Urinary bladder (tissue), 3 donors: ENCODE measurements at regions not wholly inside any gene's neighbourhood (a gene's known extent, or its start where the extent isn't known, plus 50 kb on each side); places are given as distances from the start of the nearest gene placed in this dataset.

Source experiments
- DNase-seq: peaks from one replicate; pipeline ENCODE4 v3.0.0-alpha.2; 2015; ENCODE audit errors: extremely low spot score
- H3K27ac ChIP-seq: one replicate; pipeline ENCODE4 v1.5.1; 2013; ENCODE audit warnings: low read depth, mild to moderate bottlenecking, moderate library complexity
- H3K36me3 ChIP-seq: one replicate; pipeline ENCODE4 v1.6.1; 2013; ENCODE audit warnings: mild to moderate bottlenecking, moderate library complexity; ENCODE audit not compliant: insufficient read depth
- H3K4me1 ChIP-seq: one replicate; pipeline ENCODE4 v1.6.1; 2013; ENCODE audit warnings: mild to moderate bottlenecking, moderate library complexity; ENCODE audit not compliant: insufficient read depth
- H3K4me3 ChIP-seq: one replicate; pipeline ENCODE4 v1.5.1; 2013; ENCODE audit warnings: low read depth, low read length
- WGBS: extraction: QIAGEN DNeasy Blood & Tissue Kit; methylation state at CpG from one replicate; pipeline ENCODE4 v1.1.7; 2013; 5-methylcytosine and 5-hydroxymethylcytosine counted together
- donor health status: healthy with polysubstance abuse.
- donor health status: healthy.

DNA sequence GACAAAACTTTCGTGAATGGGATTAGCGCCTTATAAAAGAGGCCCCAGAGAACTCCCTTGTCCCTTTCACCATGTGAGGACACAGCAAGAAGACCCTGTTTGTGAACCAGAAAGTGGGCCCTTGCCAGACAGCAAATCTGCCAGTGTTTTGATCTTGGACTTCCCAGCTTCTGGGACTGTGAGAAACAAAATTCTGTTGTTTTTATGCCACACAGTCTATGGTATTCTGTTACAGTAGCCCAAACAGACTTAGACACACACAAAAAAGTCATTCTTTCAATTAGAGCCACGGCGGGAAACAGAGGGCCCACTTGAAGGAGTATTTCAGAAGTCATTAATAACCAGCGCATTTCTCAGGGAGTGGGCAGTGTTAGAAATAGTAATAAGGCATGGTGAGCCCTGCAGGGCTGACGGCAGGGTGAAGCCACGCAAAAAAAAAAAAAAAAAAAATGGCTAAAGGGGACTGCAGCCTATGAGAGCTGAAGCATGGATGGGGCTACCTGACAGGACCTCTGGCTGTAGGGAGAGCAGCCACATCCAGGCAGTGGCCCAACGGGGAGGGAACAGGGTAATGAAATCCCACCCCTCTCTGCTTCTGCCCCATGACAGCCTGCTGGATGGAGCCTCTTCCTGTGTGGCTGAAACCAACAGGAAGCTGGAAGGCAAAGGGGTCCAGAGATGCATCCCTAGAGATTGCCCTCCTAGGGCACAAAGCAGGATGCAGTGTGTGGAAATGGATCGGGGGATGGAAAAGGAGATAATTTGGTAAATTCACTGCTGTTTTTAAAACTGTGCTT, 189.3 kb downstream of the KCNS3 start:
- H3K36me3 ChIP-seq: no peaks in the 10 kb centered on the region
- no peak for DNase-seq
- no peaks in the 10 kb centered on the region for H3K4me1 ChIP-seq
- H3K4me3 ChIP-seq: no peak overlapping the region
- H3K27ac ChIP-seq: no peak overlapping the region
- WGBS: 77% methylated on average over 9 of the region's 9 CpGs

DNA sequence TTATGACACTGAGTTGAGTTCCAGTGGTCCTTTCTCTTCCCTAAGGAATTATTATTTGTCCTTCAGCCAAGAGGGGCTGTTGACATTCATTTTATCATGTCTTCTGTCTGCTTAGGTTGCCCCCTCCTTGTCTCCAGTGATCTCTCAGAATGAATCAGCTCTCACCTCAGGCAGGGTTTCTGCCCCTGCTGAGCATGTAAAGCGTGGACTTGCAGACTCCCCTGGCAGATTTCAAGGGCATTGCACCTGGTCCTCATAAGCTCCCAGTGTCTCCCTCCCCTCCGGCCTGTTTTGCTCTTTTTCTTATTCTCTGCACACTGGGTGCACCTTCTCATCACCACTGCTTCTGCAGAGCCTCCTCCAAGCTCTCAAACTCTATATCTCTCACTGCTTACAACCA, 188.4 kb downstream of the KCNS3 start:
- Histone ChIP-seq H3K27ac (no peak overlapping the region), H3K36me3 (no peaks in the 10 kb centered on the region), H3K4me3 (no peak overlapping the region), H3K4me1 (no peaks in the 10 kb centered on the region)
- no peak for DNase-seq
- WGBS: 91% methylated on average over 2 of the region's 2 CpGs

DNA sequence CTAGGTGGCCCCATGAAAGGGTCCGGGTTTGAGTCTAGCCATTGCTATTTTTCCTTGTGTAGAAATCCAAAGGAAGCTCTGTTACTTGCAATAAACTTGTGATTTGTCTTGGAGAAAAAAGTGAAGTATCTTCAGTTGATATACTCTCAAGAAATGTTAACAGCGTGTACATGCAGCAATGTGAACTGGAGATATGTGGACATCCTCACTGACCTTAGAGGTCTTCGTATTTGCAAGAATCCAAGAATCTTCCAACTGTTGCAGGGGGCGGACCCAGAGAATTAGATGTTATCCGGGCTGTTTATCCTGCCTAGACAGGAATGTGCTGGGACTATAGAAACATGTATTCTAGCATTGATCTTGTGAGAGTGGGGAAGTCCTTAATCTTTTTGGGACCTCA, 187.6 kb downstream of the KCNS3 start:
- no peak for DNase-seq
- Histone ChIP-seq H3K4me1 (no peaks in the 10 kb centered on the region), H3K4me3 (no peak overlapping the region), H3K27ac (no peak overlapping the region), H3K36me3 (no peaks in the 10 kb centered on the region)
- 58% methylated on average over 5 of the region's 5 CpGs for WGBS

DNA sequence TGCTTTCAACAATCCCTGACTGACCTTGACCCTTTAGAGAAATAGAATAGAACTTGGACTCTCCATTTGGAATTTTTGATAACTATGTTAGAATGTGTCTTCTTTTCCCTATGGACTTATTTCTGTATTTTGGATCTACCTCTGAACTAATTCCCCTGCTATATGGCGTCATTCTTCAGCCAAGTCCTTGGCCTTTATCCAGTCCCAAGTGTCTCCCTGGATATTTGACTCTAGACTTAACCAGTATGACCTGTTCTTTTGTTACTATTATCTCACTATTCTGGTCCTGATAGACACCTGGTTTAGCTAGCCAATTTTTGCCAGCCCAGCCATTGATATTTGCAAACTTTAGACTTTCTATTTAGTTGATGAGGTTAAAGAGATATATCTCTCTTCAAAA, 186.8 kb downstream of the KCNS3 start:
- no peaks in the 10 kb centered on the region for H3K36me3 ChIP-seq
- 42% methylated on average over 1 of the region's 1 CpG for WGBS
- no peak for DNase-seq
- no peaks in the 10 kb centered on the region for H3K4me1 ChIP-seq
- no peak overlapping the region for H3K27ac ChIP-seq
- no peak overlapping the region for H3K4me3 ChIP-seq

DNA sequence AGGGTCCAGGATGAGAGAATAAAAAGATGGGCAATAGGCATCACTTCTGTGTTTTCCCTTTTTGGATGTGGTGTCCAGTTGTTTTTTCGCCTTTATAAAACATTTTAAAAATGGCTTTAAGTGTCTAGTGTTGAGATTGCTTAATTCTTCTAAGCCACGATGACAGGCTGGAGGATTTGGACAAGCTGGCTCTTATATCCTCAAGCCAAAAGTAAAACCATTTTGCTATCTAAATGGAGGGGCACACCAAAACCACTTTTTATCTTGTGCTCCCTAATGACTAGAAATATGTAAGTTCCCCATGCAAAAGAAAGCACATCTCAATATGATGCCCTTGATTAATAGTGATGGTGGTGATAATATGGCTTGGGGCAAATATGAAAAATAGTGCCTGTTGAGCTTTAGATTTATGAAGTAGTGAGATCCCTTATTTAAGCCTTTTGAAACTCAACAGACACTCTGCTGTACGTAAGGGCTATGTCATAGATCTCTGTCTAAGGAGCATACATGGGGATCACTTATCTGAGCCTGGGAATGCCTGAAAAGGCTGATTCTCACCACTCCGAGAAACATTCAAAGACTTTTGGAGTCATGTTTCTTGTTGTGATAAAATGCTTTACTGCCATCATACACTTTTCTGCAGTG, 185.5 kb downstream of the KCNS3 start:
- Histone ChIP-seq H3K4me1 (no peaks in the 10 kb centered on the region), H3K36me3 (no peaks in the 10 kb centered on the region), H3K27ac (no peak overlapping the region), H3K4me3 (no peak overlapping the region)
- WGBS: 34% methylated on average over 4 of the region's 4 CpGs
- no peak for DNase-seq

DNA sequence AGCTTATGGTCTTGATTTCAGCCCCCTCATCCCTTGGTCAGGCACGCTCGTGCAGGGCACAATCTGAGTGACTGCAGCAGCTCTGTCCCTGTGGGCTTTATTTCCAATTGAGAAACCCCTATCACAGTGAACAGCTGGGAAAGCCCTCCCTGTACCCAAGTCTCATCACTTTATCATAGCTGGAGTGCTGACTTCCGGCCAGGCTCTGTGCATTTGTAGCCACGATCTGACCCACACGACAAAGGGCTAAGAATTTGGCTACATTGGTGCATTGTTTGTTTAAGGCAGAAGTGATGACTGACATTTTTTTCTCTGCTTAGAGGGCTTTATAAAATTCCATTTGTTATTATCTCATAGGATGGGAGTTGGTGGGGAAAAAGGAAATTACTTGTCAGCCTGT, 184.4 kb downstream of the KCNS3 start:
- Histone ChIP-seq H3K36me3 (no peaks in the 10 kb centered on the region), H3K4me1 (no peaks in the 10 kb centered on the region), H3K27ac (no peak overlapping the region), H3K4me3 (no peak overlapping the region)
- 51% methylated on average over 5 of the region's 5 CpGs for WGBS
- no peak for DNase-seq

DNA sequence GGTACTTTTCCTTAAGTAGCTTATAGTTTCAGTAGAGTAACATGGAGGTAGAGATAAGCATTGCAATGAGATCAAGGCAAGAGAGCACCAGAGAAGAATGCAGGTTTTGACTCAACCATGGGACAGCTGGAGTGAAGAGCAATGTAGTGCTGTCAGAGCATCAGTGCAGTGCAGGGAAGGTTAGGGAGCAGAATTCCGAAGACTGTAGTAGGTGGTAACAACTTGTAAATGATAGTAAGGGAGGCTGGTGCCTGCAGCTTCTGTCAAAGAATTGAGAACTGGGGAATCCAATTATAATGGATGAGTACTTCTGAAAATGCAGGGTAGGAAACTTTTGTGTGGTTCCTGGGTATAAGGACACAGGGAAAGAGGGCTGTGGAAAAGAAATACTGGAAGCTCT, 183.2 kb downstream of the KCNS3 start:
- Histone ChIP-seq H3K27ac (no peak overlapping the region), H3K4me1 (no peaks in the 10 kb centered on the region), H3K4me3 (no peak overlapping the region), H3K36me3 (no peaks in the 10 kb centered on the region)
- DNase-seq: no peak
- 89% methylated on average over 1 of the region's 1 CpG for WGBS

DNA sequence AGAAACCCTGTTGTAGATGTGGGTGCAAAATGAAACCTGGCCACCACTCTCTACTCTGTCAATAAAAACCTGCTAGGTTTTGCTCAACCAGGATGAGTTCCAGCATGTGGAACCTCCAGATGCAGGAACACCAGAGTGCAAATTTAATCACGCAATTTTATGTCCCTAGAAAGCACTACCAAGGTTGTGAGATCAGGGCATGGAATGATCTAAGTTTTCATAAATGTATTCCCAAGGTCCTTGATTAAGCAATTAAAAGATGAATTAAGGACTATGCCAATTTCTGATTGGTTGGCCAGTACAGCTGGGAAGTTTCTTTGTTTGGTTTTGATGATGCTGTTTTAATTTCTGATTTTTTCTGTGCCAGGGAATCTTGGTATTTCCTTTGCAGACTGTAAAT, 179.2 kb downstream of the KCNS3 start:
- H3K4me1 ChIP-seq: no peaks in the 10 kb centered on the region
- DNase-seq: no peak
- no peak overlapping the region for H3K4me3 ChIP-seq
- WGBS: 85% methylated on average over 1 of the region's 1 CpG
- no peak overlapping the region for H3K27ac ChIP-seq
- H3K36me3 ChIP-seq: no peaks in the 10 kb centered on the region

DNA sequence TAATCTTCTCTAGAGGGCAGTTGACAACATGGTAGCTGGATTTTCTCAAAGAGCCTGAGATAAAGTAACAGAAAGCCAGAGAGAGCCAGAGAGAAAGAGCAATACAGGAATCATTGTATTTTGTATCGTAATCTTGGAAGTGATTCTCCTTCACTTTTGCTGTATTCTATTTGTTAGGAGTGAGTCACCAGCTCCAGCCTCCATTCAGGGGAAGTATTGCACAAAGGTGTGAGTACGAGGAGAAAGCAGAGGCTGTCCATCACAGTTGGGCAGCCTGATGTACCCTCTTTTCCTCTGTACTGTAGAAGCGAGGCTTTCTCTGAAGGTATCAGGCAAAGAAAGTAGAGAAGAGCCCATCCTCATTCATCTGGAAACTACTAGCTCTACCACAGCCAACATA, 176.8 kb downstream of the KCNS3 start:
- Histone ChIP-seq H3K4me1 (no peaks in the 10 kb centered on the region), H3K4me3 (no peak overlapping the region), H3K27ac (no peak overlapping the region), H3K36me3 (no peaks in the 10 kb centered on the region)
- 94% methylated on average over 3 of the region's 3 CpGs for WGBS
- DNase-seq: no peak

DNA sequence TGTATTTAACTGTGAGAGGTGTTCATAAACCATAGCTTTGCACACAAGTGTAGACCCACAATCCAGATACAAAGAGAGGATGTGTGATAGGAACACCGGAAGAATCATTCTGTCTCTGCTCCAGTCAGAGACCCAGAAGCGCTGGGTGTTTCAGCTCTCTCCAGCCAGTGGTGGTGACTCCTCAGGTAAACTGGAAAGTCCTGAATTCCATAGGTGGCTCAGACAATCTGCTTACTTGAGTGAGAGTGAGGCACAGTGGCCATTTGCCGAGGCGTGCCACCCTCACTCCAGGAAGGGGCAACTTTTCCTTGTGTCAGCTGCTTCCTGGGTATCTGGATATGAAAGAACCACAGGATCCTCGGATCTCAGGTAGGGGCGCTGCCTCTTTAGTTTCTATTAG, 171.5 kb downstream of the KCNS3 start:
- no peak for DNase-seq
- Histone ChIP-seq H3K4me3 (no peak overlapping the region), H3K36me3 (no peaks in the 10 kb centered on the region), H3K4me1 (no peaks in the 10 kb centered on the region), H3K27ac (no peak overlapping the region)
- 94% methylated on average over 6 of the region's 6 CpGs for WGBS

DNA sequence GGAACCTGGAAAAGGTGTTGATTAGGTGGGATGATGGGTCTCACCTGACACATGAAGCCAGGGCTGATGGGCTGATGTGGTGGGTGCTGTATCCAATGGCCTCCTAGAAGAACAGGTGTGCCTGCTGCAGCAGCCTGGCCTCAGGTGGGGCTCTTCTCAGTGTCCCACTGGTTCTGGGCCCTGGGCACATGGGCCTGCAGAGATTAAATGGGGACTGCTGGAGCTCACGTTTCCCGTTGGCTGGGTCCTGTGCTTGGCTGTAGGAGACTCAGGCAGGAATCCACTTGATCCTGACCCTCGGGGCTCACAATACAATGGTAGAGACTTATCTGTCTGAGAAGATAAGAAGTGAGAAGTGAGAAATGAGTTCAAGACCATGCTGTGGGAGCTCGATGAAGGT, 170.9 kb downstream of the KCNS3 start:
- 83% methylated on average over 4 of the region's 4 CpGs for whole genome bisulfite sequencing
- no peak overlapping the region for H3K27ac ChIP-seq
- no peak overlapping the region for H3K4me3 ChIP-seq
- no peaks in the 10 kb centered on the region for H3K36me3 ChIP-seq
- H3K4me1 ChIP-seq: no peaks in the 10 kb centered on the region
- no peak for DNase-seq

DNA sequence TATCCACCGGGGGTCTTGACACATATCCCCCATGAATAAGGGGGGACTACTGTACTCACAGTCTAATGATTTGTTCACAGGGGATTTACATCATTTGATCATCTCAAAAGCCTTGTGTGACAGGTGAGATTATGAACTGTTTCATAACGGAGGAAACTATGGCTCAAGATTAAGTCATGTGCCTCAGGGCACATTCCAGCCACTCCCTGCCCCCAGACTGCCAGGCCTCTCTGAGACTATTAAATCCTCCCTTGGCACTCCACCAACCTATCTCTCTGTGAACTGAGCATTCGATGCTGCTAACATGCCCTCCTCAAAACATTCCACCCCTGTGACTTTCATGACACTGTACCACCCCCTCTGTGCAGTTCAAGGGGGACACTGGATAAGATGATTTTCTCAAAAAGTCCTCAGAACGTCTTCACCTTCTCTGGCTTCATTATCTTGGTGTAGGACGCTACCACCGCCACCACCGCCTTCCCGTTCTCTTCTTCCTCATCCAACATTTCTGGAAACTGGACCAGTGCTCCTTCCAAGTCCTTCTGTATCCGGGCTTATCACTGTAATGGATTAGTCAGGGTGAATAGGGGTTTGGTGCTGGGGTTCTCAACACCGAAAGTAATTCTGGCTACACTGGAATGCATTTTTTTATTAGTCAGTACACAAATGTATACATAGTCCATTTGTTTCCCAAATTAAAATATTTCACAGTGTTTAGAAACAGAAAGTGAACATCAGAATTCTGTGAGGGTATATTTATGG, 169.6 kb downstream of the KCNS3 start:
- no peak for DNase-seq

DNA sequence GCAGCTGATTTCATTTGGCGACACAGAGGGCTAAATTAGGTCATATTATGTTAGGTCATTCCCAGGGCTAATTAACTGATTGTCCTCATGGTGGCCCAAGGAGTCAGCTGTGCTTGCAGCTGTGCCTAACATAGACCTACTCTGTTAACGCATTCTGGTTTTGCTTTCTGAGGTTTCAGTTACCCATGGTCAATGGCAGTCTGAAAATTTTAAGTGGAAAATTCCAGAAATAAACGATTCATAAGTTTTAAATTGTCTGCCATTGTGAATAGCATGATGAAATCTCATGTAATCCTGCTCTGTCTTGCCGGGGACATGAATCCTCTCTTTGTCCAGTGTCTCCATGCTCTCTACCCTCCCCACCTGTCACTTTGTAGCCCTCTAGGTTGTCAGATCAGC, 168.7 kb downstream of the KCNS3 start:
- H3K4me3 ChIP-seq: no peak overlapping the region
- 87% methylated on average over 4 of the region's 4 CpGs for WGBS
- H3K36me3 ChIP-seq: no peaks in the 10 kb centered on the region
- H3K27ac ChIP-seq: no peak overlapping the region
- DNase-seq: no peak
- H3K4me1 ChIP-seq: no peaks in the 10 kb centered on the region

More for the DNA sequence above, 169.6 kb downstream of the KCNS3 start:
- no peaks in the 10 kb centered on the region for H3K4me1 ChIP-seq
- H3K4me3 ChIP-seq: no peak overlapping the region
- no peaks in the 10 kb centered on the region for H3K36me3 ChIP-seq
- H3K27ac ChIP-seq: no peak overlapping the region
- 35% methylated on average over 10 of the region's 10 CpGs for WGBS
